ENCODE measurements at regions not wholly inside any gene's neighbourhood (a gene's known extent, or its start where the extent isn't known, plus 50 kb on each side); places are given as distances from the start of the nearest gene placed in this dataset.
A peak's percentile ranks its signal among the peaks of the same experiment; 100 is the strongest.

GRCh38 chr12:124682425-124683151, 115.2 kb upstream of the NCOR2 start:
- H3K27me3 Mint-ChIP-seq (ENCODE audit: low read depth in 3 of 3) = peaks cover 0 to 3% (median 2%) of the 10 kb centered on the region in 3 donors
- H3K9ac ChIP-seq (ENCODE audit: insufficient read depth, low read length, poor library complexity, severe bottlenecking) = peak overlapping the region; percentile 61
- peak overlapping the region; percentile 60 to 91 for H3K27ac ChIP-seq (ENCODE audit: low read depth in 1 of 2, low read length in 2 of 2)
- no peak overlapping the region for H3K4me3 Mint-ChIP-seq
- H3K36me3 Mint-ChIP-seq = peaks cover 4 to 10% of the 10 kb centered on the region in 2 donors
- intact Hi-C loops (cut with micrococcal nuclease) = loop anchor here (5.0 to 10.0 kb wide), 6 partner anchors 40 to 288 kb away; partner anchors contain the start of gene NCOR2 (in 1 of the 2)
- H3K79me2 ChIP-seq (ENCODE audit: insufficient read depth, low read length) = no peaks in the 10 kb centered on the region
- no peaks in the 10 kb centered on the region for H3K36me3 ChIP-seq (replicated peaks in 1 of 2; ENCODE audit: control insufficient read depth in 1 of 2, insufficient read depth in 2 of 2, low read length in 2 of 2)
- peak overlapping the region; percentile 47 for H2AFZ ChIP-seq (ENCODE audit: insufficient read depth, low read depth, low read length, poor library complexity, severe bottlenecking)
- H3K4me2 ChIP-seq (replicated peaks; ENCODE audit: extremely low read depth, low read length, poor library complexity, severe bottlenecking) = no peak overlapping the region
- H3K27ac Mint-ChIP-seq = peak overlapping the region; percentile 91 to 98 (median 96)
- H3K4me1 ChIP-seq (ENCODE audit: control insufficient read depth in 1 of 2, insufficient read depth in 2 of 2, low read length in 2 of 2) = peaks cover 66 to 77% of the 10 kb centered on the region in 2 donors
- H3K27me3 ChIP-seq (ENCODE audit: control insufficient read depth in 2 of 2, insufficient read depth in 2 of 2, low read length in 2 of 2) = no peaks in the 10 kb centered on the region
- peaks cover 76% of the 10 kb centered on the region for H3K4me1 Mint-ChIP-seq
- no peak overlapping the region for H3K4me3 ChIP-seq (replicated peaks in 1 of 3; ENCODE audit: low read depth in 2 of 3, low read length in 3 of 3)
- no peaks in the 10 kb centered on the region for H3K9me3 ChIP-seq (replicated peaks in 1 of 2; ENCODE audit: control insufficient read depth in 1 of 2, insufficient read depth in 1 of 2, low read length in 2 of 2)
- peaks cover 0 to 5% (median 2%) of the 10 kb centered on the region in 7 donors for H3K9me3 Mint-ChIP-seq
- H4K20me1 ChIP-seq (ENCODE audit: insufficient read depth, low read length) = no peaks in the 10 kb centered on the region
- TF ChIP-seq, protein P1, sequence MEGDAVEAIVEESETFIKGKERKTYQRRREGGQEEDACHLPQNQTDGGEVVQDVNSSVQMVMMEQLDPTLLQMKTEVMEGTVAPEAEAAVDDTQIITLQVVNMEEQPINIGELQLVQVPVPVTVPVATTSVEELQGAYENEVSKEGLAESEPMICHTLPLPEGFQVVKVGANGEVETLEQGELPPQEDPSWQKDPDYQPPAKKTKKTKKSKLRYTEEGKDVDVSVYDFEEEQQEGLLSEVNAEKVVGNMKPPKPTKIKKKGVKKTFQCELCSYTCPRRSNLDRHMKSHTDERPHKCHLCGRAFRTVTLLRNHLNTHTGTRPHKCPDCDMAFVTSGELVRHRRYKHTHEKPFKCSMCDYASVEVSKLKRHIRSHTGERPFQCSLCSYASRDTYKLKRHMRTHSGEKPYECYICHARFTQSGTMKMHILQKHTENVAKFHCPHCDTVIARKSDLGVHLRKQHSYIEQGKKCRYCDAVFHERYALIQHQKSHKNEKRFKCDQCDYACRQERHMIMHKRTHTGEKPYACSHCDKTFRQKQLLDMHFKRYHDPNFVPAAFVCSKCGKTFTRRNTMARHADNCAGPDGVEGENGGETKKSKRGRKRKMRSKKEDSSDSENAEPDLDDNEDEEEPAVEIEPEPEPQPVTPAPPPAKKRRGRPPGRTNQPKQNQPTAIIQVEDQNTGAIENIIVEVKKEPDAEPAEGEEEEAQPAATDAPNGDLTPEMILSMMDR (IDR thresholded peaks at IDR 0.05) = no peak
- WGBS (ENCODE audit: insufficient coverage) = 60% methylated on average over 16 of the region's 17 CpGs
- DNase-seq = peak; percentile 49 to 78 (median 69)

DNA sequence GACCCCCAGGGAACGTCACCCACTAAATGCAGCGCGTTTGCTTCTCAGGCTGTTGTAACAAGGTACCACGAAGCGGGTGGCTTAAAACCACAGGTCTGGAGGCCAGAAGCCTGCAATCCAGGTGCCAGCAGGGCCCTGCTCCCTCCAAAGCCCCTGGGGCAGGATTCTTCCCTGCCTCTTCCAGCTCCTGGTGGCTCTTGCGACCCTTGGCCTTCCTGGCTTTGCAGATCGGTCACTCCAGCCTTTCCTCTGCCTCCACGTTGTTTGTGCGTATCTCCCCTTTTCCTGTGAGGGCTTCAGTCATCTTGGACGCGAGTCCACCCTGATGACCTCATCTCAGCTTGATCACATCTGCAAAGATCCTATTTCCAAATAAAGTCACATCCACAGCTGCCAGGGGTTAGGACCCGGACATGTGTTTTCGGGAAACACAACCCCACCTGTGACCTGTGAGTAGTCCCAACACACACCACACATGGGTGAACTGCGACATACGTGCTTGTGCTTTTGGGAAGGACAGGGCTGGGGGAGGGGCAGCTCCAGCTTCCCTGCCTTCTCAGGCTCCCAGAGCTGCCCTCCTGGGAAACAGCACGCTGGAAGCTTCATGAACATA, 114.5 kb upstream of the NCOR2 start:
- TF ChIP-seq, protein P1 (IDR thresholded peaks at IDR 0.05) = no peak
- peak overlapping the region; percentile 24 for H3K4me2 ChIP-seq (replicated peaks; ENCODE audit: extremely low read depth, low read length, poor library complexity, severe bottlenecking)
- H3K27me3 ChIP-seq (ENCODE audit: control insufficient read depth in 2 of 2, insufficient read depth in 2 of 2, low read length in 2 of 2) = no peaks in the 10 kb centered on the region
- peaks cover 0 to 4% (median 3%) of the 10 kb centered on the region in 3 donors for H3K27me3 Mint-ChIP-seq (ENCODE audit: low read depth in 3 of 3)
- peaks cover 65 to 77% of the 10 kb centered on the region in 2 donors for H3K4me1 ChIP-seq (ENCODE audit: control insufficient read depth in 1 of 2, insufficient read depth in 2 of 2, low read length in 2 of 2)
- no peaks in the 10 kb centered on the region for H4K20me1 ChIP-seq (ENCODE audit: insufficient read depth, low read length)
- peak overlapping the region; percentile 91 to 98 (median 96) for H3K27ac Mint-ChIP-seq
- no peaks in the 10 kb centered on the region for H3K36me3 ChIP-seq (replicated peaks in 1 of 2; ENCODE audit: control insufficient read depth in 1 of 2, insufficient read depth in 2 of 2, low read length in 2 of 2)
- H2AFZ ChIP-seq (ENCODE audit: insufficient read depth, low read depth, low read length, poor library complexity, severe bottlenecking) = no peak overlapping the region
- peak overlapping the region; percentile 60 to 91 for H3K27ac ChIP-seq (ENCODE audit: low read depth in 1 of 2, low read length in 2 of 2)
- H3K79me2 ChIP-seq (ENCODE audit: insufficient read depth, low read length) = no peaks in the 10 kb centered on the region
- peaks cover 0 to 5% (median 2%) of the 10 kb centered on the region in 7 donors for H3K9me3 Mint-ChIP-seq
- peak overlapping the region; percentile 61 for H3K9ac ChIP-seq (ENCODE audit: insufficient read depth, low read length, poor library complexity, severe bottlenecking)
- WGBS (ENCODE audit: insufficient coverage) = 52% methylated on average over 14 of the region's 16 CpGs
- H3K4me3 ChIP-seq (replicated peaks in 1 of 3; ENCODE audit: low read depth in 2 of 3, low read length in 3 of 3) = no peak overlapping the region
- no peaks in the 10 kb centered on the region for H3K9me3 ChIP-seq (replicated peaks in 1 of 2; ENCODE audit: control insufficient read depth in 1 of 2, insufficient read depth in 1 of 2, low read length in 2 of 2)
- peaks cover 73% of the 10 kb centered on the region for H3K4me1 Mint-ChIP-seq
- H3K4me3 Mint-ChIP-seq = peak overlapping the region; percentile 60 to 68
- peak in 1 of 3 donors; percentile 59 for DNase-seq
- peaks cover 2 to 10% of the 10 kb centered on the region in 2 donors for H3K36me3 Mint-ChIP-seq
- intact Hi-C loops (cut with micrococcal nuclease) = loop anchor here (2.0 to 10.0 kb wide), 7 partner anchors 31 to 287 kb away; partner anchors contain the start of gene NCOR2 (in 1 of the 2)

Measured in CD14-positive monocyte (primary cell).